Mesenchymal stem cell (in vitro differentiated cells and primary cell): ENCODE measurements at regions not wholly inside any gene's neighbourhood (a gene's known extent, or its start where the extent isn't known, plus 50 kb on each side); places are given as distances from the start of the nearest gene placed in this dataset.
A peak's percentile ranks its signal among the peaks of the same experiment; 100 is the strongest.

Experiments used
- DNase-seq: peaks from one replicate; pipeline ENCODE4 v3.0.0-alpha.2; 2013
- H2AFZ ChIP-seq: one replicate; pipeline ENCODE4 v1.6.1; 2013; ENCODE audit warnings: low read depth, mild to moderate bottlenecking, control low read depth, inconsistent platforms, low read length, moderate library complexity
- H2AK5ac ChIP-seq: 2 replicates; pipeline ENCODE4 v1.6.1; 2013; ENCODE audit warnings: low read length, moderate library complexity, mild to moderate bottlenecking, inconsistent platforms; ENCODE audit not compliant: severe bottlenecking
- H2BK120ac ChIP-seq: one replicate; pipeline ENCODE4 v1.6.1; 2013; ENCODE audit warnings: low read depth, mild to moderate bottlenecking, inconsistent platforms, low read length, moderate library complexity
- H2BK12ac ChIP-seq, 2 experiments: one replicate each; pipeline ENCODE4 v1.6.1; 2013; ENCODE audit warnings: inconsistent platforms in 2 of 2, low read length in 2 of 2, mild to moderate bottlenecking in 2 of 2, moderate library complexity in 2 of 2, control low read depth in 1 of 2
- H2BK15ac ChIP-seq: one replicate; pipeline ENCODE4 v1.6.1; 2013; ENCODE audit warnings: mild to moderate bottlenecking, low read depth, inconsistent platforms; ENCODE audit not compliant: poor library complexity, severe bottlenecking
- H2BK5ac ChIP-seq: 2 replicates; pipeline ENCODE4 v1.6.1; 2013; ENCODE audit warnings: low read depth, mild to moderate bottlenecking, low read length, control low read depth, inconsistent platforms; ENCODE audit not compliant: poor library complexity, severe bottlenecking
- H3K14ac ChIP-seq, 2 experiments: one replicate each; pipeline ENCODE4 v1.6.1; 2013; ENCODE audit warnings: inconsistent platforms in 2 of 2, low read length in 2 of 2, control low read depth in 1 of 2, mild to moderate bottlenecking in 1 of 2, moderate library complexity in 1 of 2
- H3K18ac ChIP-seq, 2 experiments: one replicate each; pipeline ENCODE4 v1.6.1; 2013; ENCODE audit warnings: inconsistent platforms in 2 of 2, low read length in 2 of 2, control low read depth in 1 of 2, low read depth in 1 of 2, mild to moderate bottlenecking in 1 of 2
- H3K23ac ChIP-seq, 2 experiments: one replicate each; pipeline ENCODE4 v1.6.1; 2013; ENCODE audit warnings: inconsistent platforms in 2 of 2, low read length in 2 of 2, mild to moderate bottlenecking in 2 of 2, moderate library complexity in 2 of 2, control low read depth in 1 of 2
- H3K27ac ChIP-seq: 2 replicates; pipeline ENCODE4 v1.5.1; 2013; ENCODE audit warnings: mild to moderate bottlenecking, moderate library complexity, low read length, control low read depth, inconsistent platforms; ENCODE audit not compliant: poor library complexity, severe bottlenecking
- H3K27me3 ChIP-seq, 2 experiments: 2 replicates each; pipeline versions ENCODE4 v1.6.1 to v1.7.0; 2013; ENCODE audit warnings: low read length in 2 of 2, mild to moderate bottlenecking in 2 of 2, moderate library complexity in 2 of 2, control low read depth in 1 of 2, inconsistent platforms in 1 of 2; ENCODE audit not compliant: control insufficient read depth in 1 of 2, insufficient read depth in 1 of 2
- H3K36me3 ChIP-seq, 2 experiments: 2 replicates each; pipeline versions ENCODE4 v1.6.1 to v1.7.0; 2013; ENCODE audit warnings: low read length in 2 of 2, control low read depth in 1 of 2, inconsistent platforms in 1 of 2, low read depth in 1 of 2, mild to moderate bottlenecking in 1 of 2; ENCODE audit not compliant: insufficient read depth in 2 of 2, control insufficient read depth in 1 of 2
- H3K4ac ChIP-seq, 2 experiments: one replicate each; pipeline ENCODE4 v1.6.1; 2013; ENCODE audit warnings: inconsistent platforms in 2 of 2, low read length in 2 of 2, mild to moderate bottlenecking in 2 of 2, moderate library complexity in 2 of 2, control low read depth in 1 of 2, low read depth in 1 of 2
- H3K4me1 ChIP-seq: 2 replicates; pipeline ENCODE4 v1.6.1; 2013; ENCODE audit warnings: low read depth, low read length, control low read depth; ENCODE audit not compliant: control insufficient read depth, insufficient read depth
- H3K4me2 ChIP-seq: 2 replicates; pipeline ENCODE4 v1.6.1; 2013; ENCODE audit warnings: low read length, mild to moderate bottlenecking, inconsistent platforms; ENCODE audit not compliant: poor library complexity, severe bottlenecking
- H3K4me3 ChIP-seq, 2 experiments: 2 replicates each; pipeline versions ENCODE4 v1.5.1 to v1.7.0; 2013; ENCODE audit warnings: low read length in 2 of 2, mild to moderate bottlenecking in 2 of 2, control low read depth in 1 of 2, low read depth in 1 of 2; ENCODE audit not compliant: insufficient read depth in 1 of 2
- H3K79me1 ChIP-seq: replicated peaks from 2 replicates; pipeline ENCODE4 v1.6.1; 2013; ENCODE audit warnings: mild to moderate bottlenecking, control low read depth, low read length, inconsistent platforms; ENCODE audit not compliant: poor library complexity, severe bottlenecking
- H3K9ac ChIP-seq: 2 replicates; pipeline ENCODE4 v1.7.0; 2013; ENCODE audit warnings: mild to moderate bottlenecking, low read length, moderate library complexity
- H3K9me3 ChIP-seq: 2 replicates; pipeline ENCODE4 v1.7.0; 2013; ENCODE audit warnings: mild to moderate bottlenecking, low read length; ENCODE audit not compliant: control insufficient read depth
- H4K8ac ChIP-seq: one replicate; pipeline ENCODE4 v1.6.1; 2013; ENCODE audit warnings: inconsistent platforms, mild to moderate bottlenecking, low read length, moderate library complexity
- H4K91ac ChIP-seq: one replicate; pipeline ENCODE4 v1.6.1; 2013; ENCODE audit warnings: mild to moderate bottlenecking, low read length, inconsistent platforms
- WGBS: methylation state at CpG from one replicate; pipeline ENCODE4 v1.1.7; 2013; ENCODE audit warnings: mixed read lengths; 5-methylcytosine and 5-hydroxymethylcytosine counted together

- Histone ChIP-seq H3K23ac (no peak overlapping the region), H3K9ac (no peak overlapping the region), H3K79me1 (no peaks in the 10 kb centered on the region), H4K91ac (no peak overlapping the region), H3K4me3 (no peak overlapping the region), H2AK5ac (no peak overlapping the region), H3K4me2 (no peak overlapping the region), H3K9me3 (peaks cover 10% of the 10 kb centered on the region), H4K8ac (no peak overlapping the region), H2BK120ac (no peak overlapping the region), H3K27ac (no peak overlapping the region), H3K18ac (no peak overlapping the region), H3K14ac (no peak overlapping the region), H2BK5ac (no peak overlapping the region), H2BK12ac (no peak overlapping the region), H3K36me3 (no peaks in the 10 kb centered on the region), H2BK15ac (no peak overlapping the region), H3K27me3 (no peaks in the 10 kb centered on the region), H2AFZ (no peak overlapping the region), H3K4me1 (no peaks in the 10 kb centered on the region), H3K4ac (no peak overlapping the region)
- no peak for DNase-seq
These were observed 181.3 kb upstream of the FAM83B start for GRCh38 chr6:54665278-54665677.

DNA sequence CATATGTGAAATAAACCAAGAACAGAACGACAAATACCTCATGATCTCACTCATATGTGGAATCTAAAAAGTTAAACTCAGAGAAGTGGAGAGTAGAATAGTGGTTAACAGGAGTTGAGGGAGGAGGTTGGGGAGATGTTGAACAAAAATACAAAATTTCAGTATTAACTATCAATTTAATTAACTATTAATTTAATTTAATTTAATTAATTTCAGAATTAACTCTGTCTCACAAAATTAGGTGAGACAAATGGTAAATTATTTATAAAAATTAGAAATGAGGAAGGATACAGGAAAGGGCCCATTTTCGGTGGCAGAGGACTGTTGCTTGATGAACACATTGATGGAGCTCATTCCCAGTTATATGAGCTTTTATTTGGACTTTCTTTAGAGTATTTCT, 166.0 kb upstream of the FAM83B start:
- H3K4ac ChIP-seq = no peak overlapping the region
- H3K4me3 ChIP-seq = no peak overlapping the region
- H3K18ac ChIP-seq = no peak overlapping the region
- no peaks in the 10 kb centered on the region for H3K36me3 ChIP-seq
- H2BK12ac ChIP-seq = no peak overlapping the region
- H2BK15ac ChIP-seq = no peak overlapping the region
- H3K14ac ChIP-seq = no peak overlapping the region
- H3K27ac ChIP-seq = no peak overlapping the region
- H3K4me1 ChIP-seq = no peaks in the 10 kb centered on the region
- H3K23ac ChIP-seq = no peak overlapping the region
- H4K8ac ChIP-seq = no peak overlapping the region
- WGBS = 100% methylated on average over 1 of the region's 2 CpGs
- no peaks in the 10 kb centered on the region for H3K9me3 ChIP-seq
- H2BK5ac ChIP-seq = no peak overlapping the region
- H3K4me2 ChIP-seq = no peak overlapping the region
- no peak overlapping the region for H2AFZ ChIP-seq
- no peaks in the 10 kb centered on the region for H3K27me3 ChIP-seq
- no peak overlapping the region for H2BK120ac ChIP-seq
- no peak overlapping the region for H4K91ac ChIP-seq
- H3K9ac ChIP-seq = no peak overlapping the region
- H2AK5ac ChIP-seq = no peak overlapping the region
- no peak for DNase-seq
- H3K79me1 ChIP-seq = no peaks in the 10 kb centered on the region

GRCh38 chr6:54681267-54681666, 165.3 kb upstream of the FAM83B start:
- Histone ChIP-seq H3K4me3 (no peak overlapping the region), H3K27me3 (no peaks in the 10 kb centered on the region), H2BK15ac (no peak overlapping the region), H3K4me2 (no peak overlapping the region), H2BK12ac (no peak overlapping the region), H2BK5ac (no peak overlapping the region), H3K4ac (no peak overlapping the region), H2AK5ac (no peak overlapping the region), H3K4me1 (no peaks in the 10 kb centered on the region), H4K8ac (no peak overlapping the region), H2BK120ac (no peak overlapping the region), H3K79me1 (no peaks in the 10 kb centered on the region), H3K23ac (no peak overlapping the region), H3K36me3 (no peaks in the 10 kb centered on the region), H3K9me3 (no peaks in the 10 kb centered on the region), H3K14ac (no peak overlapping the region), H4K91ac (no peak overlapping the region), H3K18ac (no peak overlapping the region), H3K9ac (no peak overlapping the region), H3K27ac (no peak overlapping the region), H2AFZ (no peak overlapping the region)
- DNase-seq = no peak
- no CpG with 5 or more reads among the region's 2 CpGs for WGBS

DNA sequence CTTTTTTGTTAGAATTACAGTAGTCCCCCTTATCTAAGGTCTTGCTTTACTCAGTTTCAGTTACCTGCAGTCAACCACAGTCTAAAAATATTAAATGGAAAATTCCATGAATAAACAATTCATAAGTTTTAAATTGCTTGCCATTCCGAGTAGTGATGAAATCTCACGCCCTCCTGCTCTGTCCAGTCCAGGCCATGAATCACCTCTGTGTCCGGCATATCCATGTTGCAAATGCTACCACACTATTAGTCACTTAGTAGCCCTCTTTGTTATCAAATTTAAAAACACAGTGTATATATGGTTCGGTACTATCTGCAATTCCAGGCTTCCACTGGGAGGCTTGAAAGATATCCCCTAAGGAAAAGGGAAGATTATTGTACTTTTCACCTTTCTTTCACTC, 164.6 kb upstream of the FAM83B start:
- Histone ChIP-seq H2AFZ (no peak overlapping the region), H3K18ac (no peak overlapping the region), H2BK120ac (no peak overlapping the region), H3K9me3 (no peaks in the 10 kb centered on the region), H3K4me2 (no peak overlapping the region), H2BK5ac (no peak overlapping the region), H2BK12ac (no peak overlapping the region), H3K36me3 (no peaks in the 10 kb centered on the region), H3K4ac (no peak overlapping the region), H3K9ac (peak overlapping the region; percentile 11), H3K27ac (no peak overlapping the region), H3K23ac (no peak overlapping the region), H3K4me3 (no peak overlapping the region), H3K4me1 (no peaks in the 10 kb centered on the region), H4K8ac (no peak overlapping the region), H2BK15ac (no peak overlapping the region), H3K79me1 (no peaks in the 10 kb centered on the region), H2AK5ac (no peak overlapping the region), H4K91ac (no peak overlapping the region), H3K27me3 (no peaks in the 10 kb centered on the region), H3K14ac (no peak overlapping the region)
- DNase-seq = peak; percentile 72
- 28% methylated on average over 3 of the region's 4 CpGs for WGBS
